ENCODE measurements at regions not wholly inside any gene's neighbourhood (a gene's known extent, or its start where the extent isn't known, plus 50 kb on each side); places are given as distances from the start of the nearest gene placed in this dataset.

- no peak for DNase-seq (ENCODE audit: extremely low read depth, low read depth)
These were observed 142.9 kb downstream of the OLFM1 start for GRCh38 chr9:135230386-135230765.

GRCh38 chr9:135230817-135231520 lies 143.5 kb downstream of the OLFM1 start:
- DNase-seq (ENCODE audit: extremely low read depth, low read depth): no peak

GRCh38 chr9:135239100-135239768 lies 151.8 kb downstream of the OLFM1 start:
- DNase-seq (ENCODE audit: extremely low read depth, low read depth): no peak

GRCh38 chr9:135239769-135240141 lies 152.3 kb downstream of the OLFM1 start:
- DNase-seq (ENCODE audit: extremely low read depth, low read depth): no peak

- no peak for DNase-seq (ENCODE audit: extremely low read depth, low read depth)
These were observed 152.8 kb downstream of the OLFM1 start for GRCh38 chr9:135240222-135240621.

- no peak for DNase-seq (ENCODE audit: extremely low read depth, low read depth)
These were observed 153.4 kb downstream of the OLFM1 start for GRCh38 chr9:135240871-135241311.

- no peak for DNase-seq (ENCODE audit: extremely low read depth, low read depth)
These were observed 154.0 kb downstream of the OLFM1 start for GRCh38 chr9:135241381-135242048.

- DNase-seq (ENCODE audit: extremely low read depth, low read depth): no peak
These were observed 154.6 kb downstream of the OLFM1 start for GRCh38 chr9:135242049-135242396.

GRCh38 chr9:135242406-135242805 lies 154.9 kb downstream of the OLFM1 start:
- DNase-seq (ENCODE audit: extremely low read depth, low read depth): no peak

GRCh38 chr9:135243201-135244190 lies 156.0 kb downstream of the OLFM1 start:
- DNase-seq (ENCODE audit: extremely low read depth, low read depth): no peak

- DNase-seq (ENCODE audit: extremely low read depth, low read depth): no peak
These were observed 157.1 kb downstream of the OLFM1 start for GRCh38 chr9:135244271-135245221.

- no peak for DNase-seq (ENCODE audit: extremely low read depth, low read depth)
These were observed 158.2 kb downstream of the OLFM1 start for GRCh38 chr9:135245482-135246247.

- DNase-seq (ENCODE audit: extremely low read depth, low read depth): no peak
These were observed 159.1 kb downstream of the OLFM1 start for GRCh38 chr9:135246248-135247205.

- DNase-seq (ENCODE audit: extremely low read depth, low read depth): no peak
These were observed 159.9 kb downstream of the OLFM1 start for GRCh38 chr9:135247227-135247930.

GRCh38 chr9:135248111-135248510 lies 160.6 kb downstream of the OLFM1 start:
- no peak for DNase-seq (ENCODE audit: extremely low read depth, low read depth)

- DNase-seq (ENCODE audit: extremely low read depth, low read depth): no peak
These were observed 161.3 kb downstream of the OLFM1 start for GRCh38 chr9:135248721-135249120.

- no peak for DNase-seq (ENCODE audit: extremely low read depth, low read depth)
These were observed 161.7 kb downstream of the OLFM1 start for GRCh38 chr9:135249191-135249590.
